ENCODE measurements at regions not wholly inside any gene's neighbourhood (a gene's known extent, or its start where the extent isn't known, plus 50 kb on each side); places are given as distances from the start of the nearest gene placed in this dataset.

DNA sequence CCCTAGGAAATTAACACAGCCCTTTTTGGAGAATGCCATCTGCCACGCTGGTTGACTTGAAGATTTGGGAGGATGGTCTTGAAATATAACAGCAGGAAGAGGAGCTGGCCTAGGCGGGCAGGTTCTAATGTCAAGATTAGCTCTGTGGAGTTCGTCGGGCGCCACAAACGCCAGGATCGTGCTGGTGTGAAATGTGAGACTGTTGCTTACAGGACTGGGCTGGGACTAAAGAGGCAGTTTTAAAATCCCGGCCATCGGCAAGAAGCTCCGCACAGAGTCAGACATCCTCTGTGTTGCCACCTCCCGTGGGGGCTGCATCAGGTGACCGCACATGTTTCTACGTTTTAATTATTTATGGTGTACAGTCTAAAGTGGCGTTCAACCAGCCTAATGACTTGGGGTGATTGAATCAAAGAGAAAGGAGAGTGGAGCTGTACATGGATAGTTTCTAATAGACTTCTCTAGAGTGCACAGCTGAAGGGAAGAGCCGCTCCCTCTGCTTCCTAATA, 99.4 kb upstream of the BCL11A start:
- Histone ChIP-seq H3K4me1 (no peaks in the 10 kb centered on the region), H3K36me3 (no peaks in the 10 kb centered on the region), H3K9me3 (no peaks in the 10 kb centered on the region), H3K4me3 (no peak overlapping the region), H3K27me3 (no peaks in the 10 kb centered on the region), H3K27ac (no peak overlapping the region)
- DNase-seq (ENCODE audit: low spot score in 2 of 2) = no peak
- TF ChIP-seq CTCF (IDR thresholded peaks at IDR 0.05) (no peak), POLR2A (IDR thresholded peaks at IDR 0.05) (no peak), EP300 (IDR thresholded peaks at IDR 0.05) (no peak)
- WGBS, 2 donors = 66 to 76% methylated on average over 15 of the region's 15 CpGs

- TF ChIP-seq EP300 (IDR thresholded peaks at IDR 0.05) = no peak
- no peak for TF ChIP-seq POLR2A (IDR thresholded peaks at IDR 0.05)
- no peak for TF ChIP-seq CTCF (IDR thresholded peaks at IDR 0.05)
- Histone ChIP-seq H3K27me3 (no peaks in the 10 kb centered on the region), H3K9me3 (no peaks in the 10 kb centered on the region), H3K4me3 (no peak overlapping the region), H3K27ac (no peak overlapping the region), H3K36me3 (no peaks in the 10 kb centered on the region), H3K4me1 (no peaks in the 10 kb centered on the region)
- DNase-seq (ENCODE audit: low spot score in 2 of 2) = no peak
- 87 to 92% methylated on average over 4 of the region's 4 CpGs for WGBS, 2 donors
These were observed 98.4 kb upstream of the PAPOLG start for GRCh38 chr2:60657673-60658072.

GRCh38 chr2:60659026-60659425, 97.0 kb upstream of the PAPOLG start:
- Histone ChIP-seq H3K4me3 (no peak overlapping the region), H3K36me3 (no peaks in the 10 kb centered on the region), H3K4me1 (no peaks in the 10 kb centered on the region), H3K9me3 (peaks cover 0 to under 1% (median 0%) of the 10 kb centered on the region in 4 donors), H3K27ac (no peak overlapping the region), H3K27me3 (no peaks in the 10 kb centered on the region)
- no peak for TF ChIP-seq POLR2A (IDR thresholded peaks at IDR 0.05)
- no peak for TF ChIP-seq CTCF (IDR thresholded peaks at IDR 0.05)
- TF ChIP-seq EP300 (IDR thresholded peaks at IDR 0.05) = no peak
- 76 to 86% methylated on average over 5 of the region's 5 CpGs for WGBS, 2 donors
- no peak for DNase-seq (ENCODE audit: low spot score in 2 of 2)

- H3K4me3 ChIP-seq = no peak overlapping the region
- H3K4me1 ChIP-seq = no peaks in the 10 kb centered on the region
- DNase-seq (ENCODE audit: low spot score in 2 of 2) = no peak
- H3K9me3 ChIP-seq = peaks cover 0 to 4% (median 0%) of the 10 kb centered on the region in 4 donors
- no peaks in the 10 kb centered on the region for H3K36me3 ChIP-seq
- WGBS, 2 donors = 84 to 93% methylated on average over 1 of the region's 1 CpG
- no peaks in the 10 kb centered on the region for H3K27me3 ChIP-seq
- no peak for TF ChIP-seq EP300 (IDR thresholded peaks at IDR 0.05)
- TF ChIP-seq CTCF (IDR thresholded peaks at IDR 0.05) = no peak
- TF ChIP-seq POLR2A (IDR thresholded peaks at IDR 0.05) = no peak
- no peak overlapping the region for H3K27ac ChIP-seq
These were observed 94.9 kb upstream of the PAPOLG start for GRCh38 chr2:60661073-60661738.

DNA sequence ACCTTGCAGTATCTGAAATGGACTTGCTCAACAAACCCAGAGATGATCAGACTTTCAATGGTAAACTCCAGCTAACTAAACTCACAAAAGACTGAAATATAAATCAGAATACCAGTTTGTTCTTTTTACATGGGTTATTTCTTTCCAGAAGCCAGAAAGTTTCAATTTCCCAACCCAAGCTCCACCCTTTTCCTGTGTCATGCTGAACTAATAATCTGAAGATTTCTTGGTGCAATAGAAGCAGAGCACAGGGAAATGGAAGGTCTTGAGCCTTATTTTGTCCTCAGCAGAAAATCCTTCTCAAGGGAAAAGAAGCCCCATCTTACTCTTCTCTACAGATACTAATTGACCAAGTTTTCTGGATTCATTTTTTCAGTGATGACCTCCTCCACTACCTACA, 93.3 kb upstream of the PAPOLG start:
- DNase-seq (ENCODE audit: low spot score in 2 of 2) = no peak
- no peak for TF ChIP-seq CTCF (IDR thresholded peaks at IDR 0.05)
- no peak for TF ChIP-seq EP300 (IDR thresholded peaks at IDR 0.05)
- no peak for TF ChIP-seq POLR2A (IDR thresholded peaks at IDR 0.05)
- Histone ChIP-seq H3K4me3 (no peak overlapping the region), H3K9me3 (peaks cover 0 to 4% (median 0%) of the 10 kb centered on the region in 4 donors), H3K36me3 (no peaks in the 10 kb centered on the region), H3K4me1 (no peaks in the 10 kb centered on the region), H3K27ac (no peak overlapping the region), H3K27me3 (no peaks in the 10 kb centered on the region)

Measured in tibial nerve (tissue), 4 donors.